Body of pancreas (tissue), 4 donors: ENCODE measurements at regions not wholly inside any gene's neighbourhood (a gene's known extent, or its start where the extent isn't known, plus 50 kb on each side); places are given as distances from the start of the nearest gene placed in this dataset. TPM values are rescaled to one million over a fixed set of nuclear protein-coding genes. Genes with fewer than 3 reads are reported as not detected.
A peak's percentile ranks its signal among the peaks of the same experiment; 100 is the strongest.

Experiments used
- ATAC-seq: fragments of 150-250 bp; one replicate; pipeline ENCODE4 v1.9.1; 2016
- DNase-seq, 4 donors: peaks; one replicate each; pipeline ENCODE4 v3.0.0-alpha.2; 2019
- H3K27ac ChIP-seq, 4 donors: fragments of 200-600 bp; sonication (generic); 1 replicate in 3 of 4; 2 replicates in 1 of 4; pipeline versions ENCODE4 v1.5.1 to v1.6.1; 2016 to 2019; ENCODE audit warnings: mild to moderate bottlenecking in 1 of 4, mixed read lengths in 1 of 4, moderate library complexity in 1 of 4
- H3K27me3 ChIP-seq, 2 donors: fragments of 200-600 bp; sonication (generic); one replicate each; pipeline ENCODE4 v1.6.0; 2016; ENCODE audit warnings: mild to moderate bottlenecking in 1 of 2
- H3K36me3 ChIP-seq, 2 donors: fragments of 200-600 bp; sonication (generic); replicated peaks in 1 of 2; 2 replicates each; pipeline ENCODE4 v1.5.1; 2016; ENCODE audit warnings: low read depth in 2 of 2; ENCODE audit not compliant: insufficient read depth in 1 of 2
- H3K4me1 ChIP-seq: fragments of 200-600 bp; sonication (generic); one replicate; pipeline ENCODE4 v1.6.0; 2016
- H3K4me3 ChIP-seq, 2 donors: fragments of 200-600 bp; sonication (generic); 1 replicate in 1 of 2; 2 replicates in 1 of 2; pipeline ENCODE4 v1.5.1; 2016 to 2019
- H3K9me3 ChIP-seq, 3 donors: fragments of 200-600 bp; sonication (generic); 1 replicate in 2 of 3; 2 replicates in 1 of 3; pipeline ENCODE4 v1.5.1; 2016
- CTCF ChIP-seq, 7 experiments: fragments of 450-650 bp in 4 of 7; fragments of 200-600 bp in 3 of 7; sonication (generic) in 3 of 7; IDR thresholded peaks; one replicate each; pipeline ENCODE4 v1.5.1; 2016 to 2019; ENCODE audit warnings: antibody characterized with exemption in 7 of 7
- POLR2A ChIP-seq, 3 donors: fragments of 450-650 bp; IDR thresholded peaks; one replicate each; pipeline ENCODE4 v1.6.1; 2016; ENCODE audit warnings: antibody characterized with exemption in 3 of 3, mild to moderate bottlenecking in 2 of 3
- WGBS, 2 donors: methylation state at CpG; one replicate each; pipeline ENCODE4 v1.1.5; 2017; 5-methylcytosine and 5-hydroxymethylcytosine counted together
- intact Hi-C: fragments of 100-400 bp; cut with DNase I; formaldehyde crosslinking; loops from one replicate; pipeline ENCODE4 v1.15.1; 2023
- small RNA-seq: library from RNA; depleted of rRNA; stranded (forward); fragments of <200 nt; gene quantifications from one replicate; pipeline ENCODE3, GENCODE V24; 2016

- no peak for DNase-seq
- Histone ChIP-seq H3K4me3 (no peak overlapping the region), H3K27me3 (no peaks in the 10 kb centered on the region), H3K9me3 (peaks cover 0 to under 1% (median 0%) of the 10 kb centered on the region in 3 donors), H3K27ac (no peak overlapping the region), H3K36me3 (no peaks in the 10 kb centered on the region), H3K4me1 (no peaks in the 10 kb centered on the region)
- no peak for TF ChIP-seq CTCF (IDR thresholded peaks at IDR 0.05)
- TF ChIP-seq POLR2A (IDR thresholded peaks at IDR 0.05): no peak
- ATAC-seq: no peak
- WGBS, 2 donors: 59 to 62% methylated on average over 14 of the region's 14 CpGs
- intact Hi-C loops: no loop called here
These were observed 54.7 kb upstream of the FOXF1 start for GRCh38 chr16:86455640-86456039.

- WGBS, 2 donors: 50 to 52% methylated on average over 11 of the region's 11 CpGs
- Histone ChIP-seq H3K36me3 (no peaks in the 10 kb centered on the region), H3K4me3 (no peak overlapping the region), H3K27ac (no peak overlapping the region), H3K27me3 (no peaks in the 10 kb centered on the region), H3K4me1 (no peaks in the 10 kb centered on the region), H3K9me3 (peaks cover 0 to 8% (median 0%) of the 10 kb centered on the region in 3 donors)
- no peak for TF ChIP-seq POLR2A (IDR thresholded peaks at IDR 0.05)
- no peak for TF ChIP-seq CTCF (IDR thresholded peaks at IDR 0.05)
- DNase-seq (peak in 1 of 4 donors; percentile 8), ATAC-seq (no peak)
- intact Hi-C loops: no loop called here
These were observed 52.7 kb upstream of the FOXF1 start for GRCh38 chr16:86457501-86458148.

GRCh38 chr16:86458149-86458777, 52.1 kb upstream of the FOXF1 start:
- Histone ChIP-seq H3K27me3 (no peaks in the 10 kb centered on the region), H3K4me1 (no peaks in the 10 kb centered on the region), H3K4me3 (no peak overlapping the region), H3K36me3 (no peaks in the 10 kb centered on the region), H3K9me3 (peaks cover 0 to 8% (median 0%) of the 10 kb centered on the region in 3 donors), H3K27ac (no peak overlapping the region)
- ATAC-seq: no peak
- no peak for DNase-seq
- intact Hi-C loops: no loop called here
- 41% methylated on average over 7 of the region's 7 CpGs for WGBS, 2 donors
- no peak for TF ChIP-seq POLR2A (IDR thresholded peaks at IDR 0.05)
- TF ChIP-seq CTCF (IDR thresholded peaks at IDR 0.05): no peak

- DNase-seq (no peak), ATAC-seq (no peak)
- H3K27me3 ChIP-seq: no peaks in the 10 kb centered on the region
- intact Hi-C loops: no loop called here
- H3K27ac ChIP-seq: no peak overlapping the region
- 51 to 61% methylated on average over 13 of the region's 13 CpGs for WGBS, 2 donors
- no peaks in the 10 kb centered on the region for H3K36me3 ChIP-seq
- H3K9me3 ChIP-seq: peaks cover 0 to 8% (median 0%) of the 10 kb centered on the region in 3 donors
- TF ChIP-seq CTCF (IDR thresholded peaks at IDR 0.05) (no peak), POLR2A (IDR thresholded peaks at IDR 0.05) (no peak)
- no peak overlapping the region for H3K4me3 ChIP-seq
- H3K4me1 ChIP-seq: no peaks in the 10 kb centered on the region
These were observed 51.1 kb upstream of the FOXF1 start for GRCh38 chr16:86459266-86459665.

Small RNAs in the stretch of these regions (small RNA-seq; reads per million reads assigned to genes)
- gene RF00019: not detected
